ENCODE measurements at regions not wholly inside any gene's neighbourhood (a gene's known extent, or its start where the extent isn't known, plus 50 kb on each side); places are given as distances from the start of the nearest gene placed in this dataset.

DNA sequence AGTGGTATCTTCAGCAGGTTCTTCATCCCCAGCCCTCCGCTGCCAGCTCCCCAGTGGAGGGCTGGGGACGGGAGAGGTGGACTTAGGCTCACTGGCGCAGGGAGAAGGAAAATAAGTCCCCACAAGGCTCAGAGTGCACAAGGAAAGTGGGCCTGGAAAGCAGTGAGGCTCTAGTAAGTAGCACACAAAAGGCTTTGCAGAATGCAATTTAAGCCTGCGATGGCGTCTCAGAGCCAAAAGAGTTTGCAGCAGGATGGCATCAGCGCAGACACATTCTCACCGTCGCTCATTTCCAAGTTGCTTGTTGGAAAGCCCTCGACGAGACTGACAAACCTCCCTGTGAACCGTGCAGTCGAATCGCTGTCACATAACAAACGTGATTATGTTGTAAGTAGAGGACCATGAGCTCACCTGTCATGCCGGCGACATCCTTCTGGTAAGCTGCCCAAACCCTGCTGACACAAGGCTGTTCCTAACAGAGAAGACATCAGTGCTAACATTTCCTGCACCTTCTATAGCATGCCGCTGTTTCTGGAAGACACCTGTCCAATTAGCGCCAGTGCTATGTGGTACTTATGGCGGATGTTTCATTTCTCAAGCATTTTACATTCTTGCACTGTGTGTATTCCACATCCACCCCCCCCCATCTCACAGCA, 98.3 kb upstream of the NPVF start:
- Mint-ChIP-seq H3K27me3 (peaks cover 3 to 34% of the 10 kb centered on the region in 2 donors), H3K9me3 (no peaks in the 10 kb centered on the region), H3K36me3 (no peaks in the 10 kb centered on the region), H3K4me3 (no peak overlapping the region), H3K27ac (no peak overlapping the region), H3K4me1 (no peaks in the 10 kb centered on the region)
- H3K36me3 ChIP-seq (ENCODE audit: control insufficient read depth in 2 of 2, extremely low read depth in 1 of 2, insufficient read depth in 1 of 2, low read length in 1 of 2), result no peaks in the 10 kb centered on the region
- H3K27ac ChIP-seq (ENCODE audit: low read length), result no peak overlapping the region
- peaks cover 0 to 6% of the 10 kb centered on the region in 2 experiments for H3K27me3 ChIP-seq (replicated peaks in 1 of 2; ENCODE audit: control insufficient read depth in 2 of 2, extremely low read depth in 1 of 2, insufficient read depth in 2 of 2, low read length in 1 of 2)
- WGBS (ENCODE audit: insufficient coverage), result 91% methylated on average over 19 of the region's 19 CpGs
- H3K4me3 ChIP-seq (ENCODE audit: control insufficient read depth in 1 of 2, extremely low read depth in 1 of 2, low read length in 1 of 2), result no peak overlapping the region
- no peak for ATAC-seq (replicated peaks in 1 of 4)
- ChIA-PET CTCF (no interaction called here), POLR2A (no interaction called here)
- H3K9me3 ChIP-seq, result no peaks in the 10 kb centered on the region
- no peaks in the 10 kb centered on the region for H3K4me1 ChIP-seq (ENCODE audit: control insufficient read depth in 1 of 2, extremely low read depth in 1 of 2, insufficient read depth in 2 of 2, low read length in 2 of 2)
- no peak for DNase-seq

DNA sequence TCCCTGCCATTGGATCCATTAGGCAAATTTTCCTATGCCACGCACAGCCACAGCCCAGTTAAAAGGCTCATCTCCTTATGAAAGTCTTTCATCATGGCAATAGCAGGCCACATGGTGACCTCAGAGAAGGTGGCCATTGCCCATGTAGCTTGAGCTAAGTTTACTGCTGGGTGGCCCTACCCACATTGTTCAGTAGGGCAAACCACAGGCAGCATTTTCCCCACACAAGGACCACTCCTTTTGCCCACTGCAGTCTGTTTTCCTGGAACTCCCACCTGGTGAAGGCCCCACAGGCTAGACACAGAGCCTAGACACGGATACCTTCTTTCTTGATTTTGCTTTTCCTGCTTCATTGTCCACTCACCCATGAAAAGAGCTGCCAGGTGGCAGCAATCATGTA, 101.5 kb upstream of the NPVF start:
- no peak for ATAC-seq (replicated peaks in 1 of 4)
- H3K4me1 Mint-ChIP-seq, result no peaks in the 10 kb centered on the region
- DNase-seq, result no peak
- peaks cover 0 to 6% of the 10 kb centered on the region in 2 experiments for H3K27me3 ChIP-seq (replicated peaks in 1 of 2; ENCODE audit: control insufficient read depth in 2 of 2, extremely low read depth in 1 of 2, insufficient read depth in 2 of 2, low read length in 1 of 2)
- H3K9me3 Mint-ChIP-seq, result no peaks in the 10 kb centered on the region
- no peaks in the 10 kb centered on the region for H3K36me3 ChIP-seq (ENCODE audit: control insufficient read depth in 2 of 2, extremely low read depth in 1 of 2, insufficient read depth in 1 of 2, low read length in 1 of 2)
- ChIA-PET CTCF (no interaction called here), POLR2A (no interaction called here)
- H3K36me3 Mint-ChIP-seq, result no peaks in the 10 kb centered on the region
- no peak overlapping the region for H3K27ac ChIP-seq (ENCODE audit: low read length)
- H3K27me3 Mint-ChIP-seq, result peaks cover 0 to 23% of the 10 kb centered on the region in 2 donors
- no peak overlapping the region for H3K27ac Mint-ChIP-seq
- H3K4me1 ChIP-seq (ENCODE audit: control insufficient read depth in 1 of 2, extremely low read depth in 1 of 2, insufficient read depth in 2 of 2, low read length in 2 of 2), result no peaks in the 10 kb centered on the region
- H3K4me3 ChIP-seq (ENCODE audit: control insufficient read depth in 1 of 2, extremely low read depth in 1 of 2, low read length in 1 of 2), result no peak overlapping the region
- 67% methylated on average over 2 of the region's 2 CpGs for WGBS (ENCODE audit: insufficient coverage)
- no peaks in the 10 kb centered on the region for H3K9me3 ChIP-seq
- no peak overlapping the region for H3K4me3 Mint-ChIP-seq

DNA sequence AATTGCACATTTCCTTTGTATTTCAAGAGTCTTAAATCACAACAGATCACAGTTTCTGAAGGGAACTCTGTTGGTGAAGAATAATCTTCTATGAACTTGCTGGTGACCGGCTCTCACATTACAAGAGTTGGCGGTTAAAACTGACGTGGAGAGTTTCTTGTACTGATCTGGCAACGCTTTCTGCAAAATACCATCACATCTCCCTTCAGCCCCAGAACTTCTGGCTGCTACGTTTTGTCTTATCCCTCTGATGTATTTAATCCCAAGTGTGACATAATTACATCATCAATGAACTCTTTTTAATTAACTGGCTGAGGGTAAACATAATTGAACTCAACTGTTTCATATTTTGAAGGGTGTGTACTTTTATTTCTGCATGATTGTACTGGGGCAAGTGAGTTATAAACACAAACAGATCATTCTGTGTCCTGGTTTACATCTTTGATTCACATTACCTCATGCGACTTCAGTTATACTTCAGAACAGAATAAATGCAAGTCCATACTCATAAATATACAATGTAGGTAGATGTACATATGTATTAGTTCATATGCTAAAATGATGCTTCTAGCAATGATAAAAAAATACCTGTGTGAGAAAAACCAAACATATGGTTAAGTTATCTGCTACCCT, 105.1 kb upstream of the NPVF start:
- no peaks in the 10 kb centered on the region for H3K36me3 ChIP-seq (ENCODE audit: control insufficient read depth in 2 of 2, extremely low read depth in 1 of 2, insufficient read depth in 1 of 2, low read length in 1 of 2)
- H3K4me1 ChIP-seq (ENCODE audit: control insufficient read depth in 1 of 2, extremely low read depth in 1 of 2, insufficient read depth in 2 of 2, low read length in 2 of 2), result no peaks in the 10 kb centered on the region
- no peaks in the 10 kb centered on the region for H3K9me3 ChIP-seq
- no peak overlapping the region for H3K27ac Mint-ChIP-seq
- no peaks in the 10 kb centered on the region for H3K9me3 Mint-ChIP-seq
- H3K4me3 Mint-ChIP-seq, result no peak overlapping the region
- DNase-seq, result no peak
- peaks cover under 1 to 20% of the 10 kb centered on the region in 2 donors for H3K27me3 Mint-ChIP-seq
- no peak for ATAC-seq (replicated peaks in 1 of 4)
- no peaks in the 10 kb centered on the region for H3K27me3 ChIP-seq (replicated peaks in 1 of 2; ENCODE audit: control insufficient read depth in 2 of 2, extremely low read depth in 1 of 2, insufficient read depth in 2 of 2, low read length in 1 of 2)
- ChIA-PET POLR2A (no interaction called here), CTCF (no interaction called here)
- H3K36me3 Mint-ChIP-seq, result no peaks in the 10 kb centered on the region
- no CpG with 5 or more reads among the region's 6 CpGs for WGBS (ENCODE audit: insufficient coverage)
- H3K4me3 ChIP-seq (ENCODE audit: control insufficient read depth in 1 of 2, extremely low read depth in 1 of 2, low read length in 1 of 2), result no peak overlapping the region
- H3K4me1 Mint-ChIP-seq, result no peaks in the 10 kb centered on the region
- no peak overlapping the region for H3K27ac ChIP-seq (ENCODE audit: low read length)

DNA sequence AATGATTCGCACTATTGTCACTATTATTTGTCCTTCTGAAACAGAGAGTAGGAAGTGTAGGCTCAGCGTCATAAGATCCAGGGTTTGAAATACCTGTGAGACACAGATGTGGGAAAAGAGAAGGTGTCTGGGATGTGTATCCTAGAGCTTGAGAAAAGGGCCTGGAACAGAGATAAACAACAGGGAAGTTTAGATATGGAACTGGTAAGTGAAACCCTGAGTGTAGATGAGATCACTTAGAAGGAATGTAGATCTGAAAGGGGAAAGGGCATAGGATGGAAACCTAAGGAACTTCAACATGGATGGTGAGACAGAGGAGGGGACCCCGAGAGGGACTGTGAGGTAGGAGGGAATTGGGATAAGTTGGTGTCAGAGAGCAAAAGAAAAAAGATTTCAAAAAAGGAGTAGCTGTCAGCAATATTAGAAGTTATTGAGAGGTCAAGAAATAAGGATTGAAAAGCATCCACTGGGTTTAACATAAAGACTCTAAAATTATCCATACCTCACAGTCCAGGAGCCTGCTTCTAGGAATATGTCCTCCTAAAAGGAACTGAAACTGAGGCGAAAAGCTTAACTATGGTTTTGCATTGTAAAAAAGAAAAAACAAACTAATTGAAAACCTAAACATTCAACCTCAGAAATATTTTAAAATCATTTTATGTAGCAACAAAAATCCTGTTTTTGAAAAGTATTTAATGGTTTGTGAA, 119.2 kb upstream of the NPVF start:
- Histone ChIP-seq H3K27ac (ENCODE audit: low read length) (no peak overlapping the region), H3K4me1 (ENCODE audit: control insufficient read depth in 1 of 2, extremely low read depth in 1 of 2, insufficient read depth in 2 of 2, low read length in 2 of 2) (no peaks in the 10 kb centered on the region), H3K4me3 (ENCODE audit: control insufficient read depth in 1 of 2, extremely low read depth in 1 of 2, low read length in 1 of 2) (no peak overlapping the region), H3K9me3 (no peaks in the 10 kb centered on the region), H3K27me3 (replicated peaks in 1 of 2; ENCODE audit: control insufficient read depth in 2 of 2, extremely low read depth in 1 of 2, insufficient read depth in 2 of 2, low read length in 1 of 2) (no peaks in the 10 kb centered on the region), H3K36me3 (ENCODE audit: control insufficient read depth in 2 of 2, extremely low read depth in 1 of 2, insufficient read depth in 1 of 2, low read length in 1 of 2) (no peaks in the 10 kb centered on the region)
- H3K4me1 Mint-ChIP-seq, result no peaks in the 10 kb centered on the region
- ChIA-PET POLR2A (no interaction called here), CTCF (no interaction called here)
- H3K4me3 Mint-ChIP-seq, result no peak overlapping the region
- H3K27me3 Mint-ChIP-seq, result peaks cover 5 to 43% of the 10 kb centered on the region in 2 donors
- no peak overlapping the region for H3K27ac Mint-ChIP-seq
- no peaks in the 10 kb centered on the region for H3K36me3 Mint-ChIP-seq
- no peaks in the 10 kb centered on the region for H3K9me3 Mint-ChIP-seq
- ATAC-seq (replicated peaks in 1 of 4) (no peak), DNase-seq (no peak)
- WGBS (ENCODE audit: insufficient coverage), result 64% methylated on average over 2 of the region's 4 CpGs

DNA sequence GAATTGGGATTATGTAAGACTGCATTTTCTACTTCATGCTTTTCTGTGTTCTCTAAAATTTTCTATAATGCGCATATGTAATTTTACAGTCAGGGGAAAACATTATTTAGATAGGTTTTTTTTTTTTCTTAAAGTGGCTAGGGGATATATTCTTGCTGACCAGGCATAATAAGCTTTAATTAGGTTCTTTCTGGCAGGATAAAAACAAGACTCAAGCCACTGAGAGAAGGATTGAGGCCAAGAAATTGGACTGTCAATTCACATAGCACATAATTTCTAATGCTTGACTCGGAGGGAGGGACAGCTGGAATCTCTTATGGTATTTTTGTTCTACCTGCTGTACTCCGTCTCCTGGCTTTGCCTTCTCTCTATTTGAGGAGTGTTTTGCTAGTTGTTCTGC, 119.8 kb upstream of the NPVF start:
- Mint-ChIP-seq H3K27me3 (peaks cover 7 to 39% of the 10 kb centered on the region in 2 donors), H3K9me3 (no peaks in the 10 kb centered on the region), H3K36me3 (no peaks in the 10 kb centered on the region), H3K4me3 (no peak overlapping the region), H3K27ac (no peak overlapping the region), H3K4me1 (no peaks in the 10 kb centered on the region)
- ChIA-PET CTCF (no interaction called here), POLR2A (no interaction called here)
- Histone ChIP-seq H3K4me3 (ENCODE audit: control insufficient read depth in 1 of 2, extremely low read depth in 1 of 2, low read length in 1 of 2) (no peak overlapping the region), H3K36me3 (ENCODE audit: control insufficient read depth in 2 of 2, extremely low read depth in 1 of 2, insufficient read depth in 1 of 2, low read length in 1 of 2) (no peaks in the 10 kb centered on the region), H3K4me1 (ENCODE audit: control insufficient read depth in 1 of 2, extremely low read depth in 1 of 2, insufficient read depth in 2 of 2, low read length in 2 of 2) (no peaks in the 10 kb centered on the region), H3K27ac (ENCODE audit: low read length) (no peak overlapping the region), H3K27me3 (replicated peaks in 1 of 2; ENCODE audit: control insufficient read depth in 2 of 2, extremely low read depth in 1 of 2, insufficient read depth in 2 of 2, low read length in 1 of 2) (no peaks in the 10 kb centered on the region), H3K9me3 (no peaks in the 10 kb centered on the region)
- DNase-seq, result no peak
- no peak for ATAC-seq (replicated peaks in 1 of 4)
- no CpG with 5 or more reads among the region's 3 CpGs for WGBS (ENCODE audit: insufficient coverage)

DNA sequence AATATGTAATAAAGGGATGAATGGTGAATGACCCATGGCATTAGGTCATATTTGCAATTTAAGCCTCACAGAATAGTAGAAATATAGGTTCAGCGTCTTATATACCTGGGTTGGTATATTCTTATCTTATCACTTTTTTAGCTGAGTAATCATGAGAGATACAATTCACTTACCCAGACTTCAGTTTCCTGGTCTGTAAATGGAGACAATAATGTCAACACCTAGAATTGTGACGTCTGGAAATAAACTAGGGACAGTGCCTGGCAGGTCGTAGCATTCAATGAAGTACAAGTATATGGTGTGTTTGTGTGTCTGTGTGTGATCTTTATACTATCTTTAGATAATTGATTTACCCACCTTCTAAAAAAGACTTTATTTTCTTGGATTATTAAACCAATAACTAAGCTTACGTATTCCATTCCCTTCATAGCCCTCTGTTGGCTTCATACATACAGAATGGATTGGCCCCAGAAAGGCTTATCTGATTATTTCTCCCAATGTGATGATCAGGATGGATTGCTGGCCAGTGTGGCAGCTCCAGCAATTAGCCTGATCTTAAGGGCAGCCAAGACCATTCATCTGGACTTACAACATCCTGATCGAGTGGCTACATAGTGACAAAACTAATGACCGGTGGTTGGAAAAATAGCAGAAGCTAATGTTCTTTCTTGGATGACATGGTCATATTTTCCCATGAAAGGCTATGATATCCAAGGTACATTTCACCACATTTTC, 121.2 kb upstream of the NPVF start:
- POLR2A ChIA-PET, result interaction anchor here in 1 of 2 donors (0.5 kb wide), 1 partner anchor 800 kb away, joined by 3 read pairs; no protein-coding TSS in a partner anchor
- H3K36me3 ChIP-seq (ENCODE audit: control insufficient read depth in 2 of 2, extremely low read depth in 1 of 2, insufficient read depth in 1 of 2, low read length in 1 of 2), result no peaks in the 10 kb centered on the region
- H3K9me3 ChIP-seq, result no peaks in the 10 kb centered on the region
- ATAC-seq (replicated peaks in 1 of 4), result no peak
- H3K4me3 ChIP-seq (ENCODE audit: control insufficient read depth in 1 of 2, extremely low read depth in 1 of 2, low read length in 1 of 2), result no peak overlapping the region
- H3K27ac ChIP-seq (ENCODE audit: low read length), result no peak overlapping the region
- Mint-ChIP-seq H3K27ac (no peak overlapping the region), H3K9me3 (no peaks in the 10 kb centered on the region), H3K27me3 (peaks cover 7 to 31% of the 10 kb centered on the region in 2 donors), H3K36me3 (no peaks in the 10 kb centered on the region), H3K4me1 (peaks cover 3 to 11% (median 3%) of the 10 kb centered on the region in 3 donors), H3K4me3 (no peak overlapping the region)
- CTCF ChIA-PET, result no interaction called here
- no CpG with 5 or more reads among the region's 6 CpGs for WGBS (ENCODE audit: insufficient coverage)
- H3K4me1 ChIP-seq (ENCODE audit: control insufficient read depth in 1 of 2, extremely low read depth in 1 of 2, insufficient read depth in 2 of 2, low read length in 2 of 2), result peaks cover 0 to 1% of the 10 kb centered on the region in 2 experiments
- no peak for DNase-seq
- no peaks in the 10 kb centered on the region for H3K27me3 ChIP-seq (replicated peaks in 1 of 2; ENCODE audit: control insufficient read depth in 2 of 2, extremely low read depth in 1 of 2, insufficient read depth in 2 of 2, low read length in 1 of 2)
